GM23248 (cell line): ENCODE measurements at regions not wholly inside any gene's neighbourhood (a gene's known extent, or its start where the extent isn't known, plus 50 kb on each side); places are given as distances from the start of the nearest gene placed in this dataset.

Source experiments
- EZH2 ChIP-seq: fragments of 200-600 bp; sonication (generic); IDR thresholded peaks from 2 replicates; pipeline ENCODE4 v1.6.1; 2018; ENCODE audit warnings: antibody characterized with exemption, mild to moderate bottlenecking; ENCODE audit not compliant: insufficient read depth, poor library complexity, severe bottlenecking
- EZH2phosphoT487 ChIP-seq: fragments of 200-600 bp; sonication (generic); IDR thresholded peaks from 2 replicates; pipeline ENCODE4 v1.6.1; 2018; ENCODE audit warnings: antibody characterized with exemption, moderate library complexity, mild to moderate bottlenecking, low read depth; ENCODE audit not compliant: insufficient read depth

- TF ChIP-seq EZH2: no peak
- no peak for TF ChIP-seq EZH2phosphoT487
These were observed 628.7 kb downstream of the CCDC171 start for GRCh38 chr9:16181539-16181938.
